ENCODE measurements at regions not wholly inside any gene's neighbourhood (a gene's known extent, or its start where the extent isn't known, plus 50 kb on each side); places are given as distances from the start of the nearest gene placed in this dataset.

- TF ChIP-seq, protein P1, sequence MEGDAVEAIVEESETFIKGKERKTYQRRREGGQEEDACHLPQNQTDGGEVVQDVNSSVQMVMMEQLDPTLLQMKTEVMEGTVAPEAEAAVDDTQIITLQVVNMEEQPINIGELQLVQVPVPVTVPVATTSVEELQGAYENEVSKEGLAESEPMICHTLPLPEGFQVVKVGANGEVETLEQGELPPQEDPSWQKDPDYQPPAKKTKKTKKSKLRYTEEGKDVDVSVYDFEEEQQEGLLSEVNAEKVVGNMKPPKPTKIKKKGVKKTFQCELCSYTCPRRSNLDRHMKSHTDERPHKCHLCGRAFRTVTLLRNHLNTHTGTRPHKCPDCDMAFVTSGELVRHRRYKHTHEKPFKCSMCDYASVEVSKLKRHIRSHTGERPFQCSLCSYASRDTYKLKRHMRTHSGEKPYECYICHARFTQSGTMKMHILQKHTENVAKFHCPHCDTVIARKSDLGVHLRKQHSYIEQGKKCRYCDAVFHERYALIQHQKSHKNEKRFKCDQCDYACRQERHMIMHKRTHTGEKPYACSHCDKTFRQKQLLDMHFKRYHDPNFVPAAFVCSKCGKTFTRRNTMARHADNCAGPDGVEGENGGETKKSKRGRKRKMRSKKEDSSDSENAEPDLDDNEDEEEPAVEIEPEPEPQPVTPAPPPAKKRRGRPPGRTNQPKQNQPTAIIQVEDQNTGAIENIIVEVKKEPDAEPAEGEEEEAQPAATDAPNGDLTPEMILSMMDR (conservative IDR thresholded peaks at IDR 0.05), result no peak
- no peak for TF ChIP-seq ZFX (IDR thresholded peaks at IDR 0.05)
Observed at GRCh38 chr21:27813344-27813743, 846.5 kb upstream of the ADAMTS5 start.
